Transverse colon (tissue), 4 donors: ENCODE measurements at regions not wholly inside any gene's neighbourhood (a gene's known extent, or its start where the extent isn't known, plus 50 kb on each side); places are given as distances from the start of the nearest gene placed in this dataset.

Experiments
- DNase-seq: peaks from one replicate; pipeline ENCODE4 v3.0.0-alpha.2; 2019
- H3K27ac ChIP-seq, 4 donors: fragments of 200-600 bp; sonication (generic); 2 replicates each; pipeline ENCODE4 v1.5.1; 2016 to 2018; ENCODE audit warnings: inconsistent platforms in 4 of 4
- H3K27me3 ChIP-seq: fragments of 200-600 bp; sonication (generic); 2 replicates; pipeline ENCODE4 v1.5.1; 2017; ENCODE audit warnings: inconsistent platforms
- H3K36me3 ChIP-seq, 4 donors: fragments of 200-600 bp; sonication (generic); 2 replicates each; pipeline ENCODE4 v1.5.1; 2017 to 2019; ENCODE audit warnings: inconsistent platforms in 4 of 4
- H3K4me1 ChIP-seq, 4 donors: fragments of 200-600 bp; sonication (generic); 2 replicates each; pipeline ENCODE4 v1.5.1; 2017 to 2020; ENCODE audit warnings: inconsistent platforms in 4 of 4
- H3K4me3 ChIP-seq, 4 donors: fragments of 200-600 bp; sonication (generic); 1 replicate in 1 of 4; 2 replicates in 3 of 4; pipeline versions ENCODE4 v1.5.1 to v1.6.1; 2017 to 2019; ENCODE audit warnings: inconsistent platforms in 4 of 4
- H3K9me3 ChIP-seq, 2 donors: fragments of 200-600 bp; sonication (generic); 2 replicates each; pipeline ENCODE4 v1.5.1; 2017 to 2019; ENCODE audit warnings: inconsistent platforms in 2 of 2
- EP300 ChIP-seq: sonication (generic); formaldehyde crosslinking; IDR thresholded peaks from one replicate; pipeline ENCODE4 v1.6.1; 2017; ENCODE audit warnings: antibody characterized with exemption, low read depth
- POLR2A ChIP-seq: fragments of 450-650 bp; IDR thresholded peaks from one replicate; pipeline ENCODE4 v1.6.1; 2016; ENCODE audit warnings: antibody characterized with exemption, mild to moderate bottlenecking, moderate library complexity
- POLR2AphosphoS5 ChIP-seq, 3 donors: sonication (generic); formaldehyde crosslinking; IDR thresholded peaks; one replicate each; pipeline ENCODE4 v1.6.1; 2016; ENCODE audit warnings: antibody characterized with exemption in 3 of 3
- WGBS, 2 donors: methylation state at CpG; one replicate each; pipeline ENCODE4 v1.1.5; 2018; ENCODE audit warnings: low coverage in 1 of 2; 5-methylcytosine and 5-hydroxymethylcytosine counted together
- in situ Hi-C, 4 donors: fragments of 200-750 bp; cut with MboI; loops; one replicate each; pipeline versions ENCODE4 v1.15.0 to v1.15.1; 2017; ENCODE audit warnings: low sequenced_read_pairs in 3 of 4, low pct_ligation_motif_present in 1 of 4, low pct_unique_long_range_greater_than_20kb in 1 of 4
- intact Hi-C: fragments of 100-400 bp; cut with DNase I; formaldehyde crosslinking; loops from one replicate; pipeline ENCODE4 v1.15.1; 2023; ENCODE audit warnings: low total_unique reads
- TF ChIP-seq, protein P1 (sequence below), 5 experiments: fragments of 200-600 bp in 3 of 5; fragments of 450-650 bp in 2 of 5; sonication (generic) in 3 of 5; IDR thresholded peaks; 1 replicate in 2 of 5; 2 replicates in 3 of 5; pipeline ENCODE4 v1.5.1; 2016 to 2017; ENCODE audit warnings: antibody characterized with exemption in 5 of 5, inconsistent platforms in 3 of 5, mild to moderate bottlenecking in 2 of 5, moderate library complexity in 1 of 5

DNA sequence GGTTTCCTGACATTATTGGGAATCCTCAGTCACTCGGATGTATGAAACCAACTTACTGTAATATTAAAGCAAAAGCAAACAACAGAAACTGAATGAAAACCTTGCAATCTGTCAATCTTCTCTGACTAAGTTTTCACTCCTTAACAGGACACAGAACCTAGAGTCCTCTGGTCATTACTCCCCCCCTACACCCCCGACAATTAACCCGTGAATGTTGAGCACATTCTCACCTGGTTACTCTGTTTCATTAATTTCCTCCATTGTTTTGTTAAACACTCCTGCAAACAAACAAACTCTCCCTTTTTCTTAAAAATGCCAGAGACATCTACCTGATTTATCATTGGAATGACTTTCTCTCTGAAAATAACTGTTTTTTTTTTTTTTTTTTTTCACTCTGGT is 469.0 kb upstream of the PRKX start:
- Histone ChIP-seq H3K27ac (no peak overlapping the region), H3K27me3 (no peaks in the 10 kb centered on the region), H3K9me3 (no peaks in the 10 kb centered on the region), H3K36me3 (no peaks in the 10 kb centered on the region), H3K4me1 (no peaks in the 10 kb centered on the region), H3K4me3 (no peak overlapping the region)
- TF ChIP-seq POLR2AphosphoS5 (IDR thresholded peaks at IDR 0.05) (no peak), POLR2A (no peak), EP300 (no peak)
- TF ChIP-seq, protein P1, sequence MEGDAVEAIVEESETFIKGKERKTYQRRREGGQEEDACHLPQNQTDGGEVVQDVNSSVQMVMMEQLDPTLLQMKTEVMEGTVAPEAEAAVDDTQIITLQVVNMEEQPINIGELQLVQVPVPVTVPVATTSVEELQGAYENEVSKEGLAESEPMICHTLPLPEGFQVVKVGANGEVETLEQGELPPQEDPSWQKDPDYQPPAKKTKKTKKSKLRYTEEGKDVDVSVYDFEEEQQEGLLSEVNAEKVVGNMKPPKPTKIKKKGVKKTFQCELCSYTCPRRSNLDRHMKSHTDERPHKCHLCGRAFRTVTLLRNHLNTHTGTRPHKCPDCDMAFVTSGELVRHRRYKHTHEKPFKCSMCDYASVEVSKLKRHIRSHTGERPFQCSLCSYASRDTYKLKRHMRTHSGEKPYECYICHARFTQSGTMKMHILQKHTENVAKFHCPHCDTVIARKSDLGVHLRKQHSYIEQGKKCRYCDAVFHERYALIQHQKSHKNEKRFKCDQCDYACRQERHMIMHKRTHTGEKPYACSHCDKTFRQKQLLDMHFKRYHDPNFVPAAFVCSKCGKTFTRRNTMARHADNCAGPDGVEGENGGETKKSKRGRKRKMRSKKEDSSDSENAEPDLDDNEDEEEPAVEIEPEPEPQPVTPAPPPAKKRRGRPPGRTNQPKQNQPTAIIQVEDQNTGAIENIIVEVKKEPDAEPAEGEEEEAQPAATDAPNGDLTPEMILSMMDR (IDR thresholded peaks at IDR 0.05), result no peak
- no peak for DNase-seq
- 54% methylated on average over 3 of the region's 3 CpGs; no CpG with 5 or more reads in 1 of the 2 donors for WGBS, 2 donors
- intact Hi-C loops (loop anchor here (2.0 kb wide), 1 partner anchor 36 kb away; no protein-coding TSS in a partner anchor), in situ Hi-C loops (no loop called here)

DNA sequence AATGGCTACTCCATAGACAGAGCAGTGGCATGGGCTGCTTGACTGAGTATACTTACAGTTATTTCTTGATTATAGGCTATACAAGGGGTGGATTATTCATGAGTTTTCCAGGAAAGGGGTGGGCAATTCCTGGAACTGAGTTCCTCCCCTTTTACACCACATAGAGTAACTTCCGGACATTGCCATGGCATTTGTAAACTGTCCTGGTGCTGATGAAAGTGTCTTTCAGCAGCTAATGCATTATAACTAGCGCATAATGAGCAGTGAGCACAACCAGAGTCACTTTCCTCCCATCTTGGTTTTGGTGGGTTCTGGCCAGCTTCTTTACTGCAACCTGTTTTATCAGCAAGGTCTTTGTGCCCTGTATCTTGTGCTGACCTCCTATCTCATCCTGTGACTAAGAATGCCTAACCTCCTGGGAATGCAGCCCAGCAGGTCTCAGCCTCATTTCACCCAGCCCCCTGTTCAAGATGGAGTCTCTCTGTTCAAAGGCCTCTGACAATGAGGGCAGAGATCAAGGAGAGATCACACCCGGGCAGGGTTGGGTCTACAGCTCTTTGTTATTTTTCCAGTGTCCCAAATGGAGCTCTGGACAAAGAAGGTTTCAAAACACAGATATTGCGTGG is 468.4 kb upstream of the PRKX start:
- Histone ChIP-seq H3K4me3 (no peak overlapping the region), H3K27me3 (no peaks in the 10 kb centered on the region), H3K4me1 (no peaks in the 10 kb centered on the region), H3K9me3 (no peaks in the 10 kb centered on the region), H3K27ac (no peak overlapping the region), H3K36me3 (no peaks in the 10 kb centered on the region)
- TF ChIP-seq POLR2A (no peak), EP300 (no peak), POLR2AphosphoS5 (IDR thresholded peaks at IDR 0.05) (no peak)
- TF ChIP-seq, protein P1 (IDR thresholded peaks at IDR 0.05), result no peak
- WGBS, 2 donors, result 63% methylated on average over 4 of the region's 4 CpGs; no CpG with 5 or more reads in 1 of the 2 donors
- no peak for DNase-seq
- intact Hi-C loops (loop anchor here (2.0 kb wide), 1 partner anchor 37 kb away; no protein-coding TSS in a partner anchor), in situ Hi-C loops (no loop called here)

DNA sequence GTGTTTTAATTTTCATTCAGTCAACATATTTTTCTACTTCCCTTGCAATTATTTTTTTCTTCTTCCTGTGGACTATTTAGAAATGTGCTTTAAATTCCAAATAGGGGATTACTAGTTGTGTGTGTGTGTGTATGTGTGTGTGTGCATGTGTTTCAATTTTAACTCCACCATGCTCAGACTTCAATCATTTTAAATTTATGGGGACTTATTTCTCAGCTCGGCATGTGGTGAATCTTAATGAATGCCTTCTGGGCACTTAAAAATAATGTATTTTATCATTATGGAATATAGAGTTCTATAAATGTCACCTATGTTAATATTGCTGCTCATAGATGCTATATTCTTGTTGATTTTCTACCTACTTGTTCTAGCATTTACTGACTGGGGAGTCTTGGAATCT is 465.6 kb upstream of the PRKX start:
- Histone ChIP-seq H3K27ac (no peak overlapping the region), H3K4me1 (no peaks in the 10 kb centered on the region), H3K36me3 (no peaks in the 10 kb centered on the region), H3K9me3 (no peaks in the 10 kb centered on the region), H3K27me3 (no peaks in the 10 kb centered on the region), H3K4me3 (no peak overlapping the region)
- TF ChIP-seq, protein P1 (IDR thresholded peaks at IDR 0.05), result no peak
- TF ChIP-seq EP300, result no peak
- TF ChIP-seq POLR2AphosphoS5 (IDR thresholded peaks at IDR 0.05), result no peak
- no peak for TF ChIP-seq POLR2A
- 63 to 71% methylated on average over 1 of the region's 1 CpG for WGBS, 2 donors
- in situ Hi-C loops (no loop called here), intact Hi-C loops (no loop called here)
- DNase-seq, result no peak

DNA sequence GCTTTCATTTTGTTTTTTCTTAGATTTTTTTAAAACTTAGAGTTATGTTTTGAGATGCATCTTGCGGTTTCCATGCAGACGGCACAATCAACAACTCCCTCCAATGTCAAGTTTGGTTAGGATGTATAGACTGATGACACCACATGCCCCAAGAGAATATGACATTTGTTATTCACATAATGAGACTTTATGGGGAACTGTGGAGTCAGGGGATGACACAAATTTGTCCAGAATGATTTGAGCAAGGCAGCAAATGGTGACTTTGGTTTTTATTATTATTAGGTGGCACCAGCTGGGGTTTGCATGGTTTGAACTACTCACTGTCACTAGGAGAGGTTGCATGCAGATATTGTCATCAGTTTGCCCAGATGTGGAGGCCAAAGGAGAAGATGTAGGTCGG is 461.8 kb upstream of the PRKX start:
- intact Hi-C loops, result no loop called here
- WGBS, 2 donors, result 78 to 83% methylated on average over 3 of the region's 3 CpGs
- Histone ChIP-seq H3K27me3 (no peaks in the 10 kb centered on the region), H3K4me3 (no peak overlapping the region), H3K36me3 (no peaks in the 10 kb centered on the region), H3K4me1 (no peaks in the 10 kb centered on the region), H3K9me3 (no peaks in the 10 kb centered on the region), H3K27ac (no peak overlapping the region)
- DNase-seq, result no peak
- in situ Hi-C loops, result no loop called here
- no peak for TF ChIP-seq POLR2A
- TF ChIP-seq EP300, result no peak
- TF ChIP-seq, protein P1 (IDR thresholded peaks at IDR 0.05), result no peak
- no peak for TF ChIP-seq POLR2AphosphoS5 (IDR thresholded peaks at IDR 0.05)
